22Rv1 (cell line): ENCODE measurements at regions not wholly inside any gene's neighbourhood (a gene's known extent, or its start where the extent isn't known, plus 50 kb on each side); places are given as distances from the start of the nearest gene placed in this dataset.

Source experiments
- H3K27ac ChIP-seq: fragments of 450-650 bp; 2 replicates; pipeline ENCODE4 v1.5.1; 2017
- ZFX ChIP-seq: fragments of 450-650 bp; IDR thresholded peaks from 2 replicates; pipeline ENCODE4 v1.6.1; 2017; ENCODE audit warnings: antibody characterized with exemption, borderline replicate concordance
- TF ChIP-seq, protein P1 (sequence below): fragments of 450-650 bp; IDR thresholded peaks from 2 replicates; pipeline ENCODE4 v1.5.1; 2017; ENCODE audit warnings: mild to moderate bottlenecking

DNA sequence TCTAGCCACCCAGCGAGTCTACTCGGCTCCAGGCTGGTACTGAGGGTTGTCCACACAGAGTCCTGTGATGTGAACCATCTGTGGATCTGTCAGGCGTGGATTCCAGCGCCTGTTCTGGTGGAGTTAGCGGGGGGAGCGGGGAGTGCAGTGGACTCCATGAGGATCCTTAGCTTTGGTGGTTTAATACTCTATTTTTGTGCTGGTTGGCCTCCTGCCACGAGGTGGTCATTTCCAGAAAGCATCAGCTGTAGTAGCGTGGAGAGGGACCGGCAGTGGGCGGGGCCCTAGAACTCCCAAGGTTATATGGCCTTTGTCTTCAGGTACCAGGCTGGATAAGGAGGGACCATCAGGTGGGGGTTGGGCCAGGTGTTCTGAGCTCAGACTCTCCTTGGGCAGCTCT, 446.5 kb downstream of the EDEM1 start:
- TF ChIP-seq, protein P1, sequence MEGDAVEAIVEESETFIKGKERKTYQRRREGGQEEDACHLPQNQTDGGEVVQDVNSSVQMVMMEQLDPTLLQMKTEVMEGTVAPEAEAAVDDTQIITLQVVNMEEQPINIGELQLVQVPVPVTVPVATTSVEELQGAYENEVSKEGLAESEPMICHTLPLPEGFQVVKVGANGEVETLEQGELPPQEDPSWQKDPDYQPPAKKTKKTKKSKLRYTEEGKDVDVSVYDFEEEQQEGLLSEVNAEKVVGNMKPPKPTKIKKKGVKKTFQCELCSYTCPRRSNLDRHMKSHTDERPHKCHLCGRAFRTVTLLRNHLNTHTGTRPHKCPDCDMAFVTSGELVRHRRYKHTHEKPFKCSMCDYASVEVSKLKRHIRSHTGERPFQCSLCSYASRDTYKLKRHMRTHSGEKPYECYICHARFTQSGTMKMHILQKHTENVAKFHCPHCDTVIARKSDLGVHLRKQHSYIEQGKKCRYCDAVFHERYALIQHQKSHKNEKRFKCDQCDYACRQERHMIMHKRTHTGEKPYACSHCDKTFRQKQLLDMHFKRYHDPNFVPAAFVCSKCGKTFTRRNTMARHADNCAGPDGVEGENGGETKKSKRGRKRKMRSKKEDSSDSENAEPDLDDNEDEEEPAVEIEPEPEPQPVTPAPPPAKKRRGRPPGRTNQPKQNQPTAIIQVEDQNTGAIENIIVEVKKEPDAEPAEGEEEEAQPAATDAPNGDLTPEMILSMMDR: no peak
- TF ChIP-seq ZFX: no peak
- no peak overlapping the region for H3K27ac ChIP-seq

DNA sequence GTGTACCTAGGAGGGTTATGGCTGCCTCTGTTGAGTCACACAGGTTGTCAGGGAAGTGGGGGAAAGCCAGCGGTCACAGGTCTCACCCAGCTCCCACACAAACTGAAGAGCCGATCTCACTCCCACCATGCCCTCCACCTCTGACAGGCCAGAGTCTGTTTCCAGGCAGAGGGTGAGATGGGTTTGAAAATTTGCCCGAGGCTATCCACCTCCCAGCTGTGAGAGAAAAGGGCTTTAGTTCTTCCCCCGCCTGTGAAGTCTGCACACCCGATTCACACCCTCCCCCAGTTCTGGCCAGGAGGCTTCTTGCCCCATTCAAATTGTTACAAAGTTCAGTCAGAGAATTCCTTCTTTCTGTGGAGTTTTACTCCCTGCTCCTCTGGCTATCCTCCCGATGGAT, 446.9 kb downstream of the EDEM1 start:
- TF ChIP-seq, protein P1: no peak

DNA sequence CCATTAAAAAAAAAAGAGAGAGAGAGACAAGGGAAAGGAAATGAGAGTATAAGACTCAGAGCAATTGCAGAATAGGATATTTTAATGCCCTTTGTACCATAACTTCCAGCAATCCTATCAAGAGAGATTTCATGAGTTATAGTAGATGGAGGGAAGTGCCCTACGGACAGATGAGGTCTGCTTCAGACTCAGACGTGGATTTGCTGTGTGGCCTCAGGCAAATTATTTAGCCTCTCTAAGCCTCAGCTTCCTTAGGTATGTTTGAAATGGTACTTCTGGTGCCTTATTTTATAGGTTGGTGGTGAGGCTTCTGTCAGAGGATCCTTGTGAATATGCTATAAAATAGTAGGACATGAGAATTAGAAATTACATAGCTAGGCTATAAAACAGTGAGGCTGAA, 448.2 kb downstream of the EDEM1 start:
- TF ChIP-seq, protein P1: no peak
- TF ChIP-seq ZFX: no peak
- no peak overlapping the region for H3K27ac ChIP-seq

More for the DNA sequence above, 446.9 kb downstream of the EDEM1 start:
- no peak overlapping the region for H3K27ac ChIP-seq

DNA sequence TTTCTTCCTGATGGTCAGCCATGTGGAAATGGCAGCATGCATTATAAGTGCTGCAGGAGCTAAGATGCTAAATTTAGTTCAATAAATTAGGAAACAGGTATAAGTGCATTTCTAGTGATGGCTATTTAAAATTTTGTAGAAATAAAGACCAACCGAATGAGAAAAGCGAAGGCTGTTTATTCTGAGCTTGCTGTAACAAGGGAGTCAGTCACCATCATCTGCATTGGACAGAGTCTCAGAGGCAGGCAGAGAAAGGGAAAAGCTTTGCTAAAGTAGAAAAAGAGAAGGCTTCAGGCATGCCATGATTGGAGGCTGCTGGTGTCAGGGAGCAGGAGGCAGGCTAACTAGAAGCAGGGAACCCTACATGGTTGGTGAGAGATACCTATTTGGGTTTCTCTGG, 451.0 kb downstream of the EDEM1 start:
- no peak for TF ChIP-seq ZFX
- TF ChIP-seq, protein P1: no peak

DNA sequence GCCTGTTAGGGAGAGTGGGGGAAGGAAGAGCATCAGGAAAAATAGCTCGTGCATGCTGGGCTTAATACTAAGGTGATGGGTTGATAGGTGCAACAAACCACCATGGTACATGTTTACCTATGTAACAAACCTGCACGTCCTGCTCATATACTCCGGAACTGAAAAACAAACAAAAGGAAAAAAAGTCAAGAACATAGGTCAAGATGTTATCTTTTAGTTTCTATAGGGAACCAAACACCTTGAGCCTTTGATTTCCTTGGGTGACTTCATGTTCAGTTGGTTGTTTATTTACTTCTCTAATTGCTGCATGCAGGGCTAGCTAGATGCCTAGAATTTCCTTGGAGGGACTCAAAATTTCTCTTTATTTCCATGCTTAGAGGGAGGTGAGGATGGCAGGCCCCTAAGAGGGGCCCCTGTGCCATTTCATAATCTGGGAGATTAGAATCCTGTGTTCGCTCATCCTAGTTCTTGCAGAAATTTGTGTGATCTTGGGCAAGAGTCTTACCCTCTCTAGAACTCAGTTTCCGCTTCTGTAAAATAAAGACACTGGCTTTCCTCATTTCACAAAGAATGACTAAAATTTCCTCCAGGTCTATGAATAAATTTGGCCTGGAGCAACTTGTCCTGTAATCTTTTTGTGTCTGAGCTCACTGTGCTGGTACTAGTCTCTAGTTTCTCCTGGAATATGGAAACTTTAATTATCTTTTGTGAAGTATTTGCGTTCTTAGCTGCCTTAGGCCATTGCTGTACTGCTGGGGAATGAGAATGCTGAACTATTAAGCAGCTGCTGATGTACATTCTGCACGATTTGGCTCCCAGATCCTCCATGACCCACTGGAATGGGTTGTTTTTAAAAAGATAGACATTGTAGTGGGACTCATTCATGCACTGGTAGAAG, 457.5 kb downstream of the EDEM1 start:
- no peak overlapping the region for H3K27ac ChIP-seq
- TF ChIP-seq, protein P1: no peak
- TF ChIP-seq ZFX: no peak

More for the DNA sequence above, 451.0 kb downstream of the EDEM1 start:
- H3K27ac ChIP-seq: no peak overlapping the region

DNA sequence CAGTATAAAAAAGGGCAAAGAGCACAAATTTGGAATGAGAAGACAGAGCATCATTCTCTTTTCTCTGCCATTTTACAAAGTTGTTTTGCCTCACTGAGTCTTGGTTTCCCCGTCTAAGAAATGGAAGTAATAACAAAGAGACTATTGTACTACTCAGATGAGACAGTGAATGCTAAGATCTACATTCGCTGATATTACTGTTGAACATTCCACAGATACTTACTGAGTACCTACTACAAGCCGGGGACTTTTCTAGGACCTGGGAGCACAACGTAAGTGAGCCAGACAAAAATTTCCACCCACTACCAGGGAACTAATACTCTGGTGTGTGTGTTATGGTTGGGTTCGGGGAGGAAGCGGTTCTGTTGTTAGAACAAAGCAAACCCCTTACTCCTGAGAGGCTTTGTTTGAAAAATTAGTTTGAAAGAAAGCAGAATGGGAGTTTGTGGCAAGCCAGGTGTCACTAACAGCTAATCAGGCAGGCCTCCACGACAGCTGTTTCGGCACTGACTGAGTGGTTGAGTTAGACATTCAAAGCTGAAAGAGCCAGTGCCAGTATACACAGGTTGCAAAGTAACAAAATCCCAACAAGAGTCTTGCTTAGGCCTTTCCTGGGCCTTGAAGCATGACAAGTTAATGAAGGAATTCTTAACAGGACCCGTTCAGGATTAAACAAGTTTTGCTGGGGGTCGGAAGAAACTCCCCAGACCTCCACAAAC, 458.3 kb downstream of the EDEM1 start:
- no peak overlapping the region for H3K27ac ChIP-seq

DNA sequence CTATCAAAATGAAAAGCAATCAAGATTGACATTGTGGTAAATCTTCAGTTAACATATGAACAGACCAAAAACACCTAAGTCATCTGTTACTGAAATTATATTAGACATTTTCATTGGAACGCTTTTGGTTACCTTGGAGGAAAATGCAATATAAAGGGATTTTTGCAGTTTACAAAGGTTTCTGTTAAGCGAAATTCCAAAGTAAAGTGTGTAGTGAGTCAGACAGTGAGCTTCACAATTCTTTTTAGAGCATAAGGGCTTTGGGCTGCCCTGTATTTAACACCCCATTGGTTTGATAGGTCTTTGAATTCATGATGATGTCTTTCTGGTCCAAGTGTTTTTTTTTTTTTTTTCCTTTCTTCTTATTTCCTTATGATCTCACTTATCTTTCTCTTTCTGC, 462.8 kb downstream of the EDEM1 start:
- H3K27ac ChIP-seq: no peak overlapping the region
- no peak for TF ChIP-seq ZFX
- TF ChIP-seq, protein P1: no peak

More for the DNA sequence above, 458.3 kb downstream of the EDEM1 start:
- TF ChIP-seq, protein P1: no peak
- TF ChIP-seq ZFX: no peak
